Fibroblast of peridontal ligament (primary cell): ENCODE measurements at regions not wholly inside any gene's neighbourhood (a gene's known extent, or its start where the extent isn't known, plus 50 kb on each side); places are given as distances from the start of the nearest gene placed in this dataset.
"Not testable (repeated sequence)": the region's sequence is repeated elsewhere in the genome, so short reads cannot be mapped to it uniquely, and the experiment has no call there.

Experiments
- DNase-seq: peaks from one replicate; pipeline ENCODE4 v3.0.0-alpha.2; 2010; ENCODE audit errors: extremely low read depth

GRCh38 chrX:53883196-53883595, 161.1 kb downstream of the PHF8 start:
- DNase-seq, result no peak

GRCh38 chrX:53882331-53882730, 161.9 kb downstream of the PHF8 start:
- peak; percentile 2 for DNase-seq

DNA sequence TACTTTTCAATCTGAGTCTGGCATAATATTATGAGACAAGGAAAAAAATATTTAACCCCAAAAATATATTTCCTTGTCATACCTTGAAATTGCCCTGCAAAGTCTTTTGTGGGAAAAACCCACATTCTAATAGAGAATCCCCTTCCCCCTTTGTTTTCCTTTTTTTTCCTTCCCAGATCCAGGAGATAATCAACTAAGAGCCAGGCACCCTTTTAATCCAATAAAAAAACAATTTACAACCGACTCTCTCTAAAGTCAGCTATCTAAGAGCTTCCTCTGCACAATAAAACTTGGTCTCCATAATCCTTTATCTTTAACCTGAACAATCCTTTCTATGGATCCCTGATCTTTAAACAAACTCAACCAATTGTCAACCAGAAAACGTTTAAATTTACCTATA, 163.5 kb downstream of the PHF8 start:
- DNase-seq, result not testable (repeated sequence)

DNA sequence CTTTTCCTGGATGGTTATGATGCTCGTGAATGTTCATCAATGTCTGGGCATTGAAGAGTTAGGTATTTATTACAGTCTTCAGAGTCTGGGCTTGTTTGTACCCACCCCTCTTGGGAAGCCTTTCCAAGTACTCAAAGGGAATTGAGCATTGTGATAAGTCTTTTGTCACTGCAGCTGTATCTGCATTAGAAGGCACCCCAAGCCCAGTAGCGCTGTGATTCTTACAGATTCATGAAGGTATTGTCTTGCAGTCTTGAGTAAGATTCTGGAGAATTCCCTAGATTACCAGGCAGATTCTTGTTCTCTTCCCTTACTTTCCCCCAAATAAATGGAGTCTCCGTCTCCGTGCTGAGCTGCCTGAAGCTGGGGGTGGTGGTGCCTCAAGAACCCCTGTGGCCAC, 173.4 kb upstream of the HUWE1 start:
- no peak for DNase-seq

DNA sequence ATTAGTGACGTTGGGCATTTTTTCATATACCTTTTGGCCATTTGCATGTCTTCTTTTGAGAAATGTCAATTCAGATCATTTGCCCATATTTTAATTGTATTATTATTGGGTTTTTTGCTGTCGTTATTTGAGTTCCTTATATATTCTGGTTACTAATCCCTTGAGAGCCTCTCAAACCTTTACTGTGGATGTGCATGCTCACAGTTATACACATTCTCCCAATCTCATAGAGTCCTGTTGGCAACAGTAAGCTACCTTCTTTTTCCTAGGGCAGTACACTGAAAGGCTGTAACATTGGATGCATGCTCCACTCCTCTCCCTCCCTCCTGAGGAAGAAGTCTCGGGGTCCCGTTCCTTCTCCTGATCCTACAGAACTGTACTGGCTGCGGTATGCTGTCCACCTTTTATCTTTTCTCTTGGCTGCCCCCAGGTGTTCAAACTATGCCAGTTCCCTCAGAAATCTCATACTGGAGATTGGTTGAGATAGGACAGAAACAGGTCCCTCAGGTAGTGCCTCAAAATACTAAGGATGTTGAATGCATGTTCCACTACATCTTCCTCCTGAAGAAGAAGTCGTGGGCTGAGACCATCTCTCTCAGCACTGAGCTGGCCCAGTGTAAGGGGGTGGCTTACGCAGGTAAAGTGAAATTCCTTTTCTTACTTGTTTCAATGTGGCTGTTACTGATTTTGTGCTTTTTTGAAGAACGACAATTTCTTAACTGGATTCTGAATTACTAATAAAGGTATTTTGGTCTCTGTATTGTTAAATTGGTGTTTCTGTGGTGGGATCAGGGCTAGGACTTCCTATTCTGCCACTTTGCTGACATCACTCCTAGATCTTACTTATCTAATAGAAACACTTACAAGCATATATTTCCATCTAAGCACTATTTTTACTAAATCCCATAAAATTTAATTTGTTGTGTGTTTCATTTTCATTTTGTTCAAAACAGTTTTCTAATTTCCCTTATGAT, 145.4 kb upstream of the HUWE1 start:
- DNase-seq, result peak; percentile 12

DNA sequence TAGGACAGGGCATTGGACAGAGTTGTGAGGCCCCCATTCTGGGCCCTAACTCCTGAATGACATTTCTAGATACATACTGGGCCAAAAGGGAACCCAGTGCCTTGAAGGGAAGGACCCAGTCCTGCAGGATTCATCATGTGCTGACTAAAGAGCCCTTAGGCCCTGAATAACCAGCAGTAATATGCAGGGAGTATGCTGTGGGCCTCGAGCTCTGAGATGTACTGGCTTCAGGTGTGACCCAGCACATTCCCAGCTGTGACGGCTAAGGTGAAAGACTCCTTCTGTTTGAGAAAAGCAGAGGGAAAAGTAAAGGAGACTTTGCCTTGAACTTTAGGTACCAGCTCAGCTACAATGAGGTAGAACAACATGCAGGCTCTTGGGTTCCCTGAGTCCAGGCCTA, 138.2 kb upstream of the HUWE1 start:
- DNase-seq, result no peak

- DNase-seq, result not testable (repeated sequence)
Measured at GRCh38 chrX:53818115-53818514, 131.6 kb upstream of the HUWE1 start.

DNA sequence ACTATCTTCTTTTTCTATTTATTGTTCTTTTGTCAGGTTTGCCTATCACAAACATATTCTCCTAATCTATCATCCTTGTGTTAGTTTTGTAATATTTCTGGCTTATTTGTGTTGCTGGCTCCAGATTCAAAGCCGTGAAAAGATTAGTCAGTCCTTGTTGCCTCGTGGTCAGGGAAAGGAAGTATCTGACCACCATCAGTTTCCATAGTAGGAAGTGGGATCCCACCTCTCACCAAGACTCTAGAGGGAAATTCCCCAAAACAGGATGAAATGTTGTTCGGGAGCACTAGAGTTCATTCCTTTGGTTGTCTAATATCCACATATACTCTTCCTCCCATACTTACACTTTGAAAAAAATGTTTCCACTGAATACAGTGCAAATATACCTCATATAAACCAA, 131.0 kb upstream of the HUWE1 start:
- no peak for DNase-seq

DNA sequence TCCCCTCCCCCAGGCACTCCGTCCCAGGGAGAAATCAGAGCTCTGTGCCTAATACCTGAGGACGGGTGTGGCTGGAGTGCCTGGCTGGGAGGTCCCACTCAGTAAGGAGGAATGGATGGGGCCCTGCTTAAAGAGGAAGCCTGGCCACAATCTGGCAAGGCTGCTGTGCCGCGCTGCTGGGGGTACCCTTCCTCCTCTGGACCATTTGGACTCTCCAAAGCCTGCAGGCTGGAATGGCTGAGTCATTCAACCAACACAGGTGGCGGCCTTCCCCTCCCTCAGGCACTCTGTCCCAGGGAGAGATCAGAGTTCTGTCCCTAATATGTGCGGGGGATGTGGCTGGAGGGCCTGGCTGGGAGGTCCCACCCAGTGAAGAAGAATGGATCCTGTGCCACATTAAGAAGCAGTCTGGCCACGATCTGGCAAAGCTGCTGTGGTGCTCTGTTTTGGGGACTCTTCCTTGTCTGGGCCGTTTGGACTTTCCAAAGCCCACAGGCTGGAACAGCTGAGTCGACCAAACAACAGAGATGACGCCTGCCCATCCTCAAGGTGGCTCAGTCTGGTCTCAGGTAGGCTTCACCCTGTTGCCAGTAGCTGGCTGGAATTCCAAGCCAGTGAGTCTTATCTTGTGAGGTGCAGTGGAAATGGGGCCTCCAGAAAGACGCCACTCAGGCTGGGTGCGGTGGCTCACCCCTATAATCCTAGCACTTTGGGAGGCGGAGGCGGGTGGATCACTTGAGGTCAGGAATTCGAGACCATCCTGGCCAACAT, 127.3 kb upstream of the HUWE1 start:
- no peak for DNase-seq

DNA sequence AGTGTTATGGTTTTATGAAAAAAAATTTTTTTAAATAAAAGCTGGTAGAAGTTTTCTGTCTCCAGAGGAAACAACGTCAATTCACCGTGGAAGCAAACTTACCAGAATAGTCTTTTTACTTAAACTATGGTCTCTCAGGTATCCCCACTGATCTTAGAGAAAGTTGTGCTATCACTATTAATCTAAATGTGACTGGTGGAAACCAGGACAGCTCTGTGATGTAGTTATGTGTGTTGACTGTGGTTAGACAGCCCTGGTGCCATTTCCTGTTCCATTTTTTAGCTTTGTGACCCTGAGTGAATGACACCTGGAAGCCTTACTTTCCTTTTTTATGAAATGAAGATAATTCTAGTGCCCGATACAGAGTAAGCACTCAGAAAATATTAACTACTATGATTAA, 111.8 kb upstream of the HUWE1 start:
- DNase-seq, result no peak

- DNase-seq, result peak; percentile 7
Measured at GRCh38 chrX:53795576-53795975, 109.1 kb upstream of the HUWE1 start.

GRCh38 chrX:53794181-53794580, 107.7 kb upstream of the HUWE1 start:
- DNase-seq, result no peak

- no peak for DNase-seq
Measured at GRCh38 chrX:53768865-53769264, 82.3 kb upstream of the HUWE1 start.

DNA sequence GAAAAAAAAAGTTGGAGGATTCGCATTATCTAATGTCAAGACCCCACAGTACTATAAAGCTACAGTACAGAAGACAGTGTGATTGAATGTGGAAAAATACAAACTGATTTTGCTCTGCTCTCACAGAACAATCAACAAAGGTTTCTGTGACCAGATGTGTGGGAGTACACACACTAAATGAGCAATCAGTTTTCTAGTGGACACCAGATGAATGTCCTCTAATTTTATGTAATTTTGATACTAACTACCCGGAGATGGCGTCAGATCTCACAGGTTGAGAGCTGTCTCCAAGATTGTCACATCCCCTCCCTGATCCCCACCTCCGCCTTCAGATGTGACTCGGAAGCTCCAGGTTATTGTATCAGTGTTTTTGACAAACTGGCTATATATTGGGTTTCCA, 81.9 kb upstream of the HUWE1 start:
- DNase-seq, result no peak

DNA sequence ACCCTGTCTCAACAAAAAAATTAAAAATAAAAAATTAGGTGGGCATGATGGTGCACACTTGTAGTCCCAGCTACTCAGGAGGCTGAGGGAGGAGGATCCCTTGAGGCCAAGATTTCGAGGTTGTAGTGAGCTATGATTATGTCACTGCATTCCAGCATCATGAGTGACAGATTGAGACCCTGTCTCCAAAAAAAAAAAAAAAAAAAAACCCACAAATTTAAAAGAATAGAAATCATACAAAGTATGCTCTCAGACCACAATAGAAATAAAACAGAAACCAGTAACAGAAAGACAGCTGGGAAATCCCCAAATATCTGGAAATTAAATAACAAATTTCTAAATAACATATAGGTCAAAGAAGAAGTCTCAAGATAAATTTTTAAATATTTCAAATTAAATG, 81.0 kb upstream of the HUWE1 start:
- DNase-seq, result no peak

DNA sequence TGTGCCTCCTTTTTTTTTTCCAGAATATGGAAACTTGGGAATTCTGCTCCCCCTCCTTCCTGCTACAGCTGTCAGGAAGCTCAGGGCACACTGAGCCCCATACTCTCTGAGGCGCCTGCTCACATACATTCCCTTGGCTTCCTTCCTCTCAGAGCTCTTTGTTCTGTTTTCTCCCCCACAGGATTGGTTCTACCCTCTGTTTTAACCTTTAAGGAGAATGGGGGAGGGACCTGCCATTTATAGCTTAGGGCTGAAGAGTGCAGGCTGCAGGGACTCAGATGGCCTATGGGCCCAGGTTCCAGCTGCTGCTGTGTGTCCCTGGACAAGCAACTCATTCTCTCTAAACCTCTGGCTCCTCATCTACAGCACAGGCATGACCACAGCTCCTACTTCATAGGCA, 70.7 kb upstream of the HUWE1 start:
- DNase-seq, result not testable (repeated sequence)

DNA sequence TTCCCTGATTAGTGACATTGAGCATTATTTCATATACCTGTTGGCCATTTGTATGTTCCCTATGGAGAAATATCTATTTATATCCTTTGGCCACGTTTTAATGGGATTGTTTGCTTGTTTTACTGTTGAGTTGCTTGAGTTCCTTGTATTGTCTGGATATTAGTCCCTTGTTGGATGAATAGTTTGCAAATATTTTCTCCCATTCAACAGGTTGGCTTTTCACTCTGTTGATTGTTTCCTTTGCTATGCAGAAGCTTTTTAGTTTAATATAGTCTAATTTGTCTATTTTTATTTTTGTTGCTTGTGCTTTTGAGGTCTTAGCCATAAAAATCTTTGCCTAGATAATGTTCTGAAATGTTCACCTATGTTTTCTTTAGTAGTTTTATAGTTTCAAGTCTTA, 60.2 kb upstream of the HUWE1 start:
- DNase-seq, result no peak

DNA sequence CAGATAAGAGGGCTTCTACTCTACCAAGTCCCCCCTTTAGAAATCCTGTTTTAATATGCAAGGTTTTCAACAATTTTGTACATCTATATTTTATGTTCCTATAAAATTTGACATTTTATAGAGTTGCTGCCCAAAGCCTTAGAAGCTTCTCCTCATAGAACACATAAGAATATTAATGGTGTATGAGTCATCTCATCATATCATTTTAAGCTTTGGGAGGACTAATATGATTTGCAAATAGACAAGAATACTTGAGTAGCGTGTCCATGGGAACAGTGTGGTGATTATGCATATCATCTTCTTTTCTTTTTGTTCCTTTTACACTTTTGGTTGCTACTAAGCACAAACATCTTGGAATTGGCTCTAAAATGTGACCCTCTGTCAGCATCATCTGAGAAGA, 56.7 kb upstream of the HUWE1 start:
- DNase-seq, result no peak

- DNase-seq, result no peak
Measured at GRCh38 chrX:53738370-53738906, 51.9 kb upstream of the HUWE1 start.
